Umbilical cord (tissue), 1 donor: ENCODE measurements at regions not wholly inside any gene's neighbourhood (a gene's known extent, or its start where the extent isn't known, plus 50 kb on each side); places are given as distances from the start of the nearest gene placed in this dataset.
A peak's percentile ranks its signal among the peaks of the same experiment; 100 is the strongest.
"Not testable (repeated sequence)": the region's sequence is repeated elsewhere in the genome, so short reads cannot be mapped to it uniquely, and the experiment has no call there.

Source experiments
- DNase-seq: peaks from one replicate; pipeline ENCODE4 v3.0.0-alpha.2; 2015; ENCODE audit warnings: low spot score

DNA sequence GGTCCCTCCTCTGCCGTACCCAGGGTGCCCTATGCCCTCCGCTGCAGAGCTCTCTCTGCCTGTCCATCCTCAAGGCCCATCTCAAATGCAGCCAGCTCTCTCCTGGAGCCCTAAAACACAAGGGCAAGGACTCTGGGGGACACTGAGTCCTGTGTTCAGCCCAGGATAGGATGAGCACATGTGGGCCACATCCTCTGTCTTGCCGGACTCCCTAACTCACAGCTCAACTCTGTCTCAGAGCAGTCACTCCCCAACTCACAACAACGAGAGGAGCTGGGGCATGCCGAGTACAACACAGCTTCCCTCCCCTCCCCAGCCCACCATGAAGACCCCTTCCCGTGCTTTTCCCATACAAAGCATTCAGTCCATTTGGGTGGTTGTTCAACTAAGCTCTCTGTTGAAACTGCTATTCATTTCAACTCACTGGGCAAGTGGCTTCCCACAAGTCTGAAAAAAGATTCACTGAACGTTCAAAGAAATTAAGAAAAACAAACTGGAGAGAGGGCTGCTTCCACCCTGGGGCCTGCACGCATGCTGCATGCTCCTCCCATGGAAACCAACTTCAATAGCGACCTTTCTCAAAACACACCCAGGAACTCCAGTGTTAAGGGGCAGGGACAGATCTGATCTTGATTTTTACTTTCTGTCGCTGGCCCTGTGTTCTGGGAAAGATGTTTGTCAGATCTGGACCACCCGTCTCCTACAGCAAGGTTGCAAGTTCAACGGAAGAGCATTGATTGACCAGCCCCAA, 124.3 kb upstream of the IGF1R start:
- DNase-seq: no peak

DNA sequence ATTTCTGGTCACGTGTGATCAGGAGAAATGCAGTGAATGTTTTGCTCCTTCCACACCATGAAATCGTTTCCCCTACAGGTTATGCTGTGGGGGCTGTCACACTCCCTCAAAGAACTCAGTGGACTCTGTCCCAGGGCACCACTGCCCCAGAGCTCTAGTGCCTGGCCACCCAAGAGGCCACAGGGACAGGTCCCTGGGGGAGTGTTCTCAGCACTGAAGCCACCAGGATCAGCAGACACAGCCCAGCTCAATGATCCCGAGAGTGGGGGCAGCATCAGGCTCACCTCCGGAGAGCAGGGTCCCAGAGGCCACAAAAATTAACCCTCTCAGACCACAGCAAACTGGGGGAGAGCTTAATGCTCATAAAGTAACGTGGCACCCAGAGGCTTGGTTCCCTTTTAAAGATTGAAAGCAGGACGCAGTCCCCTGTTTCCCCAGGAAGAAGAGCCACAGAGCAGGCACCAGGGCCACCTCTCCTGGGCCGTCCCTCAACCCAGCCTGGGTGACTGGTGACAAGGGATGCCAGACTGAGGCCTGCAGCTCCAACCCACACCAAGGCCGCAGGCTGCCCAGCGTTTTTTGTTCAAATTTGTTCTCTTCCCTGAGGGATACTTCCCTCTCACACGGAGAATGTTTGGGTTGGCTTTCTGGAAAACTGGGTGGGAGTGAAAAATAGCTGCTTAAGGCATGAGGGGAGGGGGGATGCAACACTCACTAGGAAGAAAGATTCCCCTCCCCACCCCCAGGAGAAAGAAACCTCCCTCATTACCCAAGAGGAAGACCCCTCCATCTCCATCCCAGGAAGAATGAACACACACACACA, 123.3 kb upstream of the IGF1R start:
- no peak for DNase-seq

DNA sequence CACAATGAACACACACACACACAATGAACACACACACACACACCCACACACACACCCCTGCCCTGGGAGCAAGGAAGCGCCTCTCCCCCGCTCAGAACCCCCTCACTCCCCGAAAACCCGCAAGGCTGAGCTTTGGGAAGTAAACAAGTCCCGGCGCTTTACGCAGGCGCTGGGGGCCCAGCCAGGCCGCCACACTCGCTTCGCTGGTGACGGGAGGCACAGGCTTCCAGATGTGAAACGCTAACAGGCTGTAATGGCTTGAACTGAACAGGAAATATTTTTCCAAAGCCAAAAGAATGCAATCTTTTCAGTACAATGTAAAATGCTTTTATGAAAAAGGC, 122.7 kb upstream of the IGF1R start:
- DNase-seq: peak; percentile 60

DNA sequence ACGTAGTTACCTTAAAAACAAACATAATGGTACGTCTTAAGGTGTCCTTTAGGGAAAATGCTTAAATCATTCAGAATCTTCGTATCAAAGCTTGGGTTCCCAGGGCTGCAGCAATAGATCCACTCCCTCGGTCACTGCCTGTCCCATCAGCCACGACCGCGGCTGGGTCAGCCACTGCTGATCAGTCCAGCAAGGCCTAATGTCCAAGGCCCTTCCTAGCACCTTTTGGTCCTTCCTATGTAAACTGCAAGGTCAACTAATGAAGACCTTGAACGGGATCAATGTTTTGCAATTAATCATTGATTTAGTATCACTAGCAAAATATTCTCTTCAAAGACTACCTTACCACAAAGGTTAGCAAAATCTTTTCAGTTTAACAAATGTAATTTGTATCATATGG, 122.2 kb upstream of the IGF1R start:
- no peak for DNase-seq

DNA sequence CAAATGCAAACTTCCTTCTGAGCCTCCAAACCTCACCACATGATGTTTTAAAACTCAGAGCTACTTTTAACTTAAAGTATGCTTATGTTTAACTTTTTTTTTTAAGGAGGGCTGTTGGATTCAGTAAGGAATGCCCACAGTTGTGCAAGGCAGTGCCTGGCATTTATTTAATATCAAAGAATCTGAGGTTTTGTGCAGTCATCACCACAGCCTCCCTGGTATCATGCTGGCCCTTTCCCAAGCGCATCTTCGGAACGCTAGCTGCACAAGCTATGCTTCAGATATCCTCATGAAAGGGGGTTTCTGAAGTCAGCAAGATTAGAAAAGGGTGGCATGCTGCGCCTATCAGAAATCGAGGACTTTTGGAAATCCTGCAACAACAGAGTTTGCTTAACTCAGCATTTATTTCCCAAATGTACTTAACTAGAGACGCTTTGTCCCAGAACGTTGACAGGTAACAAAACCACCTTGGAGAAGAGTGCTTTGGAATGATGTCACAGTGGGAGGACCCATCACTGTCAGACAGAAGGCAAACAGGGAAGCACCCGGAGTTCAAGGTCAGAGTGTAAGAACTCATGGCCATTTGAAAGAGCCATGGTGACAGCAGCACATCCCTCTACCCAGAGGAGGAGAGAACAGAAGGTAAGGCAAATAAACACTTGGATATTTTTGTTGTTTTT, 120.2 kb upstream of the IGF1R start:
- DNase-seq: no peak

DNA sequence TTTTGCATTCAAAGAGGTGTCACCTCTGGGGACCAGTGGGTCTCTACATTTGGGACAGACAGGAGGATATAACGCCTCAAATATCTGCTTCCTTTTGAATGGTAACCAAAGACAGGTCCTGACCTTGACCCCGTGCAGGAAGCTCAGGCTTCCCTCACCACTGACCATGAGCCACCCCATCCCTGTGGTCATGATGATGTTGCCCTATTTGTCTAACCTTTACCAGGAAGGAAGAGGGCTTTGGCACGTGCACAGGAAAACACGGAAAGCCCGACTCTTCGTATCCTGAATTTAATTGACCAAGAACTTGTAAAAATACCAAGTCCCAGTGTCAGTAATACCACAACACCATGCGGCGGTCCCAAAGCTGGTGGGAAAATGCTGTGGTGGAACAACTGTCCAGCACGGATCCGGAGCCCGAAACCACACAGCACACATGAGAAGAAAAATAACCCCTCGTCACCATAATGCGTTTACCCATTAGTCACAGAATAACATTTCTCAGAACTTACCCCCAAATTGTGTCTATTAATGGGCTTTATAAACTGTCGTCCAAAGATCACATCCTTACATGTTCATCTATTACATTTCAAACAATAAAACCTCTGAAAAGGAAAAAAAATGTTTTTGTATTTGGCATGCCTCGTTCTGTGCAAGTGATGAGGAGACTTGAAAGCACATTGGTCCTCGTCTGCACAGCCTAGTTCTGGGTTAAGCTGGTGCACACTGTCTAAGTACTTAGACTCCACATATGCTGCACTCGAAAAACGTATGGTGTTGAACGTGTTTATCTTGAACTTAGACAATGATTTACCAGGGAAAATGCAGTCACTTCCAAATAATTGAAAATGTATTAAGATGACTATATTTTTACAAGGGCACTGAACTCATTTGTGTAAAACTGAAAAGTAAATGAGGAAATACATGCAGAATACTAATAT, 118.9 kb upstream of the IGF1R start:
- no peak for DNase-seq

DNA sequence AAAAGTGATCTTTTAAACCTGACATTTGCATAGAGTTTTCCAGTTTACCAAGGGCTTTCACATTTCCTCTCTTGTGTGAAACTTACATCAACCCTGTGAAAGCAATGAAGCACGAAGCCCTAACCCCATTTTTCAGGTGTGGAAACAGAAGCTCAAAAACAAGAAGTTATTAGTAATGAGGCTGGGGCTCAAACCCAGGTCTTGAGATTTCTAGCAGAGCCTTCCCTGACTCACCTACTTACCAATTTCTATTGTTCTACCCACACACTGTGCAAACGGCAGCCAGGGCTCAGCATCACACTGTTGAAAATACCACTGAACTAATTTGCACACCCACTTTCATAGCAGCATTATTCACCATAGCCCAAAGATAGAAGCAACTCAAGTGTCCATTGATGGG, 117.8 kb upstream of the IGF1R start:
- DNase-seq: no peak

DNA sequence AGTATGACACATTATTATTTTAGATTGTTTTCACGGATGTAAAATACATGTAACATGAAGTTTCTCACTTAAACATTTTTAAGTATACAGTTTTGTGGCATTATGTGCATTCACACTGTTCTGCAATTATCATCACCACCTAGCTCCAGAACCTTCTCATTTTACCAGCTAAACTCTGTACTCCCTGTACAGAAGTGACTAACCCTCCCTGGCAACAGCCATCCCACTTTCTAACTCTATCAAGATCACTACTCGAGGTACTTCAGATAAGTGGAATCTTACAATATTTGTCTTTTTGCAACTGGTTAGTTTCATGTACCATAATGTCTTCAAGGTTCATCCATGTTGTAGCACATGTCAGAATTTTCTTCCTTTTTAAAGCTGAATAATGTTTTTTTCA, 116.3 kb upstream of the IGF1R start:
- no peak for DNase-seq

DNA sequence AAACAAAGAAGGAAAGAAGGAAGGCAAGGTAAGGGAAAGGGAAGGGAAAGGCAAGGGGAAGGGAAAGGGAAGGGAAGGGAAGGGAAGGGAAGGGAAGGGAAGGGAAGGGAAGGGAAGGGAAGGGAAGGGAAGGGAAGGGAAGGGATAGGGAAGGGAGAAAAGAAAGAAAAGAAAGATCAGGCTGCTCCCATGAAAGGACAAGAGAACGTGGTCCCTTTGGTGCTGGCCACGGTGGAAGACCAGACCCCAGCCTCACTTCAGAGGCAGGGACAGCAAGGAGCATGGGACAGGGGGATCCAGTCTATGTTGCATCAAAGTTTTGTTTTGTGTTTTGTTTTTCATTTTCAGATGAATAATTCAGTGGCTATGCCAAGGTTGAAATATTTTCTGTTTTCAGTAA, 111.4 kb upstream of the IGF1R start:
- DNase-seq: no peak

DNA sequence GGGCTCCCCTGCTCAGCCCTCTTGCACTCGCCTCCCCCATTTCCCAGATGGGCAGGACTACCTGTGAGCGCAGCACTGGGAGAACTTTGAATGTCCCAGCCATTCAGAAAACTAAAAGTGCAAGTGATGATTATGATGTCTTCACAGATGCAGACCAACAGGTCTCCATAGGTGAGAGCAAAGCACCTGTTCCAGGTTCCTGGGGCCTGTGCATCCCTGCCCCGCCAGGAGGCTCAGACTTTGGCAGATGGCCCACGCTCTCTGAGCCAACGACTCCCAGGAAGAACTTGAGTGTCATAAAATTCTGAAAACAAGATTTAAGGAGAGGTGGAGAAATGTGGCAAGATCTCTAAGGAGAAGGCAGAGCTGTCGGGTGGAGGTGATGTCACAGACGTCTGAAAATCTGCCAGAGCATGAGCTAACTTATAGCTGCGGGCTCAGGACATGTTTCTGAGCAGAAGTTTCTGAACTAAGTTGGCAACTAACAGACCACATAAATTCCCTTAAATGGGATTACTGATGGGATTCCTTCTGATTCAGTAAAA, 110.8 kb upstream of the IGF1R start:
- DNase-seq: no peak

DNA sequence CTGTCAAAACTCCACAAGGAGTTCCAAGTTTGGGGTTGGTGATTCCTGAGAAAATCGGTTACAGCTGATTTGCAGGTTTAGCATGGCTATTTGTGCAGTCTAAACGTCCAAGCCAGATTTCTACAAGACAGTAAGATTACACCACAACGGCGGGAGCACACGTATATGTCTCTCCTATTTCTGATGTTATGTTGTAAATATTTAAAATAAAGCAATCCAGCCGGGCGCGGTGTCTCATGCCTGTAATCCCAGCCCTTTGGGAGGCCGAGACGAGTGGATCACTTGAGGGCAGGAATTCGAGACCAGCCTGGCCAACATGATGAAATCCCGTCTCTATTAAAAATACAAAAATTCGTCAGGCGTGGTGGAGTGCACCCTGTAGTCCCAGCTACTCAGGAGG, 106.8 kb upstream of the IGF1R start:
- no peak for DNase-seq

DNA sequence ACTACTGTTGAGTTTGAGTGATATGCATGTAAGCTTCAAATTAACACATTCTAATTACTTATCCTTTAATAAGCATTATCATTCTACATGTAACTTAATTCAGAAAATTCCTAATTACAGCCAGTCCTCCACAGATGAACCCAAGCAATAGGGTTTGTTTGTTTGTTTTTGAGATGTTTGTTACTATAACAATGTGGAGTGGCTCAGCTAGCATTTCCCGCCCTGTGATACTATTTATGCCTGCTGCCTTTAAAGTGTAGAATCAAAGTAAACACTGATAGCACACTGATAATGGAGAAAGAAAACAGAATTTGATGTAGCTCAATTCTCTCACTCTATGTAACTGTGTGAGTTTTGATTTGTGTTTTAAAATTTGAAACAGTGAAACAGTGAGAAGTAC, 105.1 kb upstream of the IGF1R start:
- no peak for DNase-seq

DNA sequence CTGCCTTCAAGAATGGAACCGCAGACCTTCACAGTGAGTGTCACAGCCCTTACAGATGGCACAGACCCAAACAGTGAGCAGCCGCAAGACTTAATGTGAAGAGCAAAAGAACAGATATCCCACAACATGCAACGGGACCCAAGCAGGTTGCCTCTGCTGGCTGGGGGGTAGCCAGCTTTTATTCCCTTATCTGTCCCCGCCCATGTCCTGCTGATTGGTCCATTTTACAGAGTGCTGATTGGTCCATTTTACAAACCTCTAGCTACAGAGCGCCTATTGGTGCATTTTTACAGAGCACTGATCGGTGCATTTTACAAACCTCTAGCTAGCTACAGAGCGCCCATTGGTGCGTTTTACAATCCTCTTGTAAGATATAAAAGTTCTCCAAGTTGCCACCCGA, 102.0 kb upstream of the IGF1R start:
- DNase-seq: no peak

DNA sequence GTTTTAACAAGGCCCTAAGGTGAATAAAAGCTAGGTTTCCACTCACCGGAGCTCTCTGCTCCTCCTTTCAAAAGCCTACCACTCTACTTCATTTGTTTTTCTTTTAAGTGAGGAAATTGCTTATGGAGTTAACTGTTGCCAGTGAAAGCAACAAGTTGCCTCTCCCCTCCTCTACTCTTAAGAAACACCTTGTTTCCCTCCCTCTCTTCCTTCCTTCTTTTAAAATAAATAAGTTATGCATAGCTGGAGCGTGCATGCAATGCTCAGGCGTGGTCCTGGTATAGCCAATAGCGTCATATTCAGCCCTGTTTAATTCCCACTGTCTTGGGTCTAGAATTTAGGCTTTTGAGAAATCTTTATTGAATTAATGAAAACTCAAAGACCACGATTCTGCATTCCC, 101.1 kb upstream of the IGF1R start:
- DNase-seq: no peak

DNA sequence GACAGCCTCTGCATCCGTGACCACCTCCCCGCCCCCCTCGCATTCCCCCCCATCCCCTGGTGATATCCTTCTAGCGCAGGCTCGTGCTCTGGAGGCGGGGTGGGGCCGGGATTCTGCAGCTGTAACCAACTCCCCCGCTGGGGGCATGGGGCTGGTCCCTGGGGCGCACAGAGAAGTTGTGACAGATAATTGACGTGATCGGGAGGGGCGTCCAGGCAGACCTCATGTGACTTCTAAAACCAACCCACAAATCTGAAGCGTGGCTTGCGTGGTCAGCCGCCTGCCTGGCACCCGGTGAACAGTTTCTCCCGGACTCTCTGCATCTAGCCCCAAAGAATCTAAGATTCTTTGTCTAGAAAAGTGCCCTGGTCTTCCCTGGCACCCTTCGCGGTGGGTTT, 100.6 kb upstream of the IGF1R start:
- DNase-seq: peak; percentile 67

DNA sequence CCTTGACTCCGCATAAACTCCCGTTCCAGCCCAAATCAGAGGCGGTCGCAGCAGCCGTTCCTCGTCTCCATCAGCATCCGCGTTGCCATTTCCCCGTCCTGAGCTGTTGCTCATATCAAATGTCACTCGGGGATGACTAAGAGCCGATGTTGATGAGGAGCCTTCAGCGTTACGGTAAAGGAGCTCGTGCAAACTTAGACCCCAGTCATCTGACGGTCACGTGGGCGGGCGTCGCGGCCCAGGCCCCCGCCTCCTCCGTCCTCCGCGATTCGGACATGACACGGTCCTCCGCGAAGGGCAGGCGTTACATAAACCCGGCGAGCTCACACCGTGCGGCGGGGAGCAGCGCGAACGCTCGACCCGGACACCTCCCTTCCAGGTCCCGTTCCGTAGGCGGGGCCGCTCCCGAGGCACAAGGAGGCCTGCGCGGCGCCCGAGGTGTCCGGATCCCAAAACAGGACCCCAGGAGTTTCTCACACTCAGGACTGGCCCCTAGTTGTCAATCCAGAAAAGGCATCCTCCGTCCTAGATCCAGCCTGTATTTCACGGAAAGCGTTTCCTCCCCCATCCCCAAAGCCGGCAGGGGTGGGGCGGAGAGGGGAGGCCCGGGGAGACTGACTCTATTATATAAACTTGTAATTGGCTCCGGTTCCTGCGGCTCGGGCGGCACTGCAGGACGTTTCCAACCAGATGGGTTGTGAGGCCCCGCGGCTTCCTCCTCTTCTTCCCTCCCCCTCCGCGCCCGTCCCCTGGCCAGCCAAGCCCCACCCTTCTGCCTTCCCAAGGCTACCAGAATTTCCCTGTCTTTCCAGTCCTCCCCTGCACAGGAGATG, 100.0 kb upstream of the IGF1R start:
- DNase-seq: peak; percentile 93

DNA sequence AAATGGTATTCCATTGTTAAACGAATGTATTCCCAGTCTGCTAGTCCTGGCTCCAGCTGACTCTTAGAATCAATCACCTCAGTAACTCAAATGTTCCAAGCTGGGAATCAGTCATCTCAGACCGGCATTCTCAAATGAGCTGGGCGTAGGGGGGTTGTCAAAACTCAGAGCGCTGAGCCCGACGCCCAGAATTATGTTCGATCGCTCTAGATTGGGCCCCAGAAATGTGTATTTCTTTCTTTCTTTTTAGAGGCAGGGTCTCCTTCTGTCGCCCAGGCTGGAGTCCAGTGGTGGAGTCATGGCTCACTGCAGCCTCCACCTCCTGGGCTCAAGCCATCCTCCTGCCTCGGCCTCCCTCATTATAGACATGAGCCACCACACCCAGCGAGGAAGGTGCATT, 99.3 kb upstream of the IGF1R start:
- no peak for DNase-seq

DNA sequence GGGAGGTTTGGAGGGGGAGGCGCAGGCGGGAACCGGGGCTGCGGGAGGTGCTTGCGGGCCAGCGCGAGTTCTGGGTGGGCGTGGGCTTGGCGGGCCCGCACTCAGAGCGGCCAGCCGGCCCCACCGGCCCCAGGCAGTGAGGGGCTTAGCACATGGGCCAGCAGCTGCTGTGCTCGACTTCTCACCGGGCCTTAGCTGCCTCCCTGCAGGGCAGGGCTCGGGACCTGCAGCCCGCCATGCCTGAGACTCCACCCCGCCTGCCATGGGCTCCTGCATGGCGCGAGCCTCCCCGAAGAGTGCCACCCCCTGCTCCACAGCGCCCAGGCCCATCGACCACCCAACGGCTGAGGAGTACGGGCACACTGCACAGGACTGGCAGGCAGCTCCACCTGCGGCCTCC, 98.6 kb upstream of the IGF1R start:
- no peak for DNase-seq

DNA sequence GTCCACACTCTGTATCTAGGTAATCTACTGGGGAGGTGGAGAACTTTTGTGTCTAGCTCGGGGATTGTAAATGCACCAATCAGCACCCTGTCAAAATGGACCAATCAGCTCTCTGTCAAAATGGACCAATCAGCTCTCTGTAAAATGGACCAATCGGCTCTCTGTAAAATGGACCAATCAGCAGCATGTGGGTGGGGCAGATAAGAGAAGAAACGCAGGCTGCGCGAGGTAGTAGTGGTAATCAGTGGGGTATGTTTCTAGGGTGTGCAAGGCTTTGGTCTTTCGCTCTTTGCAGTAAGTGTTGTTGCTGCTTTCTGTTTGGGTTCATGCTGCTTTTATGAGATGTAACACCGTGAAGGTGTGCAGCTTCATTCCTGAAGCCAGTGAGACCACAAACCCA, 98.0 kb upstream of the IGF1R start:
- not testable (repeated sequence) for DNase-seq

DNA sequence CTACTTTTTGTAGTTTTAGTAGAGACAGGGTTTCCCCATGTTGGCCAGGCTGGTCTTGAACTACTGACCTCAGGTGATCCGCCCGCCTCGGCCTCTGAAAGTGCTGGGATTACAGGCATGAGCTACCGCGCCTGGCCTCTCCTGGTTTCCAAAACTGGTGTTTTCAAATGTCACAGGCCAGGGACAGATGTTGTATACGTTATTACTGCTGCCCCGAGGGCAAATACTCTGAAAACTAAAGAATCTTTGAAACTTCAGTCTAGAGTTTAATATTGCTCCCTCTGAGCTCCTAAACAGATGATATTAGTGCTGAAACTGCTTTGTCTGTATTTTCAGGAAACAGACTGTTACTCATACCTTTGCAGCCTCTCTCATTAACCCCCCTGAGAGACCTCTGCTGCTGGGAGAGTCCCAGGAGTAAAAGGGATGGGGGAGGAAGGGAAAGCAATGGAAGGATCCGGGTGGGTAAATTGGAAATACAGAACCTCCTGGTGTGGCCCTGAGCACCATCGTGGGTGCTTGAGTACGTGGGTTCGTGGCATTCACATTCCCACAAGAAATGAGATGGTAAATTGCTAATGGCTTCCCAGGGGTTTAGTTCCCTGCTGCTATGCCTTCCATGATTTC, 96.3 kb upstream of the IGF1R start:
- no peak for DNase-seq
